ENCODE measurements at regions not wholly inside any gene's neighbourhood (a gene's known extent, or its start where the extent isn't known, plus 50 kb on each side); places are given as distances from the start of the nearest gene placed in this dataset.

- no peak for TF ChIP-seq CTCF (IDR thresholded peaks at IDR 0.05; ENCODE audit: low read depth, low read length)
- TF ChIP-seq MAX (IDR thresholded peaks at IDR 0.05; ENCODE audit: low read depth, low read length) = no peak
- no peak for TF ChIP-seq POLR2A (IDR thresholded peaks at IDR 0.05; ENCODE audit: extremely low read depth, insufficient read length)
- TF ChIP-seq MYC (IDR thresholded peaks at IDR 0.05; ENCODE audit: low read depth, low read length) = no peak
- no peak overlapping the region for H3K4me3 ChIP-seq (ENCODE audit: low read depth, low read length)
- no peak for DNase-seq (ENCODE audit: low read depth)
Measured at GRCh38 chr2:120863661-120864320, 128.1 kb downstream of the GLI2 start.

DNA sequence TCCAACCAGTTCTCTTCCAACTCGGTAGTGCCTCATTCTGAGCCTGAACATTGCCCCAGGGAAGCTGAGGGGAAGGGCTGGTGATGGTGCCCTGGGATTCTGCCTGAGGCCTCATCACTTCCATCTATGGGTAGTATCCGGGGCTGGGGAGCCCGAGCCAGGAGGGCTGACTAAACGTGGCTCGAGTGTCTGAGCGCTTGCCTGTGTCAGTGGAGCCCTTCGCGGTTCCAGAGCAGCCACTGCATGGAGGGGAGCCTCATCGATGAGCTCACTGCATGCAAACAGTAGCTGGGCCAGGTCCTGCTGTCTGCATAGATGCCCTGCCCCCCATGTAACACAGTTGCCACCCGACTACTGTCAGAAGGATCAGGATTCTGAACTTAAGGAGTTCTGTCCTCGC, 129.3 kb downstream of the GLI2 start:
- H3K4me3 ChIP-seq (ENCODE audit: low read depth, low read length) = no peak overlapping the region
- DNase-seq (ENCODE audit: low read depth) = no peak
- TF ChIP-seq POLR2A (IDR thresholded peaks at IDR 0.05; ENCODE audit: extremely low read depth, insufficient read length) (no peak), MAX (IDR thresholded peaks at IDR 0.05; ENCODE audit: low read depth, low read length) (no peak), CTCF (IDR thresholded peaks at IDR 0.05; ENCODE audit: low read depth, low read length) (no peak), MYC (IDR thresholded peaks at IDR 0.05; ENCODE audit: low read depth, low read length) (no peak)

DNA sequence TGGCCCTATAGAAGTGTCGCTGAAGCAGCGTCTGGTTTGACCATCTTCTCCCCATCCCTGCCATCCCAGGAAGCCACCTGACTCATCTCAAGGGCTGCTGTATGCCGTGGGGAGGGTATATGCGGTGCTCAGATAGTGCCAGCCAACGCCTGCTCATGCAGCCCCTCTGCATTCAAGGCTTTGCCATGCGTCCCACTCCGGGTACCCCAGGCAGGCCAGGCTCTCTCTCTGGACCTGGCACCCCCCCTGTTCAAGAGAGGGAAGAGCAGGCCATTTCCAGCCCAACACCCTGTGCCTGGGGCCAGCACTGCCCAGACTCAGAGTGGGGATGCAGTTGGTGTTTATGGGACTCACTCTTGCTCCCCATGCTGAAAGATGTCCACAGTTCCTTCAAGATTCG, 130.0 kb downstream of the GLI2 start:
- no peak overlapping the region for H3K4me3 ChIP-seq (ENCODE audit: low read depth, low read length)
- no peak for TF ChIP-seq CTCF (IDR thresholded peaks at IDR 0.05; ENCODE audit: low read depth, low read length)
- no peak for DNase-seq (ENCODE audit: low read depth)

DNA sequence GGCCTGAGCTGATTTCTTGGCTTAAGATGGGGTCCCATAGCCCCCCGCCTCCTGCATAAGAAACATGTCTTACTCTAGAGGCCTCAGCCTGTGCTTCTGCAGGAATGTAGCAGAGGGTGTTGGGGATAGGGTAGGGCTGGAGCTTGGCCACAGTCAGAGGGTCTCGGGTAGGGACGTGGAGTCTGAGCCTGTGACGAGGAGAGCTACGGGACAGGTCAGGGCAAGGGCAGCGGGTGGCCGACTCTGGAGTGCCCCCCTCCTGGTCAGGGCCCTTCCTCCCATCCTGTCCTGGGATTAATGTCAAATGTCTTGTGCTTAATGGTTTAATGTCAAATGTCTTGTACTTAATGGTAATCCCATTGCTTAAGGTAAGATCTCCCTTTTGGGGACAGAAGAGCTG, 130.4 kb downstream of the GLI2 start:
- no peak for TF ChIP-seq MAX (IDR thresholded peaks at IDR 0.05; ENCODE audit: low read depth, low read length)
- no peak for TF ChIP-seq MYC (IDR thresholded peaks at IDR 0.05; ENCODE audit: low read depth, low read length)
- no peak for TF ChIP-seq CTCF (IDR thresholded peaks at IDR 0.05; ENCODE audit: low read depth, low read length)
- no peak overlapping the region for H3K4me3 ChIP-seq (ENCODE audit: low read depth, low read length)
- DNase-seq (ENCODE audit: low read depth) = no peak

DNA sequence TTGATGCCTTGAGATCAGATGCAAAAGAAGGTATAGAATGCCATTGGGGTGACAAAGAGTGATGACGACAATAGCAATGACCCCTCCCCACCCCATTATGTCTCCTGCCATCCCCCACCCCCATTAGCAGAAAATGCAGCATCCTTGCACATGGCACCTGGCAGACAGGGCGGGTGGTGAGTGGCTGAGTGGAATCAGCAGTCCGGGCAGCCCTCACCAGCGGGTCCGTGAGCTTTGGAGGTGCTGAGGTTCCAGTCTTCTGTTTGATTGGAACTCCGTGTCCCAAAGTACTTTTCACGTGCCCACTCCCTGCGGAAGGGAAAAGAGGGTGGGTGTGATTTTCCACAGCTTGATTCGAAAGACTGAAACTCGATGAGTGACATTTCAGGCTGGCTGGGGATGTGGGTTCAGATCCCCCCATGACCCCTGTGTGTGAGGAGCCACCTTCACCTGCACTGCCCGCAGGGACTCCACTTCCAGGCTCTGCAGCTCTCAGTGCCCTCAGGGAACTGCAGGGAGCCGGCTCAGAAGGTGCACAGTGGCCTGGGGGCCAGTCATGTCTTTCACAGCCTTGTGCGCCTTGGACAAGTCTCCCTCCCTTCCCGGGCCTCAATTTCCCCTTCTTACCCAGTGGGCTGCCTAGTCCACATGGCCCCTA, 130.9 kb downstream of the GLI2 start:
- no peak for DNase-seq (ENCODE audit: low read depth)
- TF ChIP-seq MAX (IDR thresholded peaks at IDR 0.05; ENCODE audit: low read depth, low read length) = no peak
- TF ChIP-seq MYC (IDR thresholded peaks at IDR 0.05; ENCODE audit: low read depth, low read length) = no peak
- TF ChIP-seq CTCF (IDR thresholded peaks at IDR 0.05; ENCODE audit: low read depth, low read length) = no peak
- TF ChIP-seq POLR2A (IDR thresholded peaks at IDR 0.05; ENCODE audit: extremely low read depth, insufficient read length) = no peak
- H3K4me3 ChIP-seq (ENCODE audit: low read depth, low read length) = no peak overlapping the region

All from NB4 (cell line).